ENCODE measurements at regions not wholly inside any gene's neighbourhood (a gene's known extent, or its start where the extent isn't known, plus 50 kb on each side); places are given as distances from the start of the nearest gene placed in this dataset.
"Not testable (repeated sequence)": the region's sequence is repeated elsewhere in the genome, so short reads cannot be mapped to it uniquely, and the experiment has no call there.

GRCh38 chr11:33531743-33532181 is 168.9 kb downstream of the C11orf91 start:
- 61 to 70% methylated on average over 6 to 8 of the region's 8 CpGs for WGBS, 2 donors

GRCh38 chr11:33530815-33531214 is 169.8 kb downstream of the C11orf91 start:
- Histone ChIP-seq H3K9me3 (no peaks in the 10 kb centered on the region), H3K27ac (no peak overlapping the region), H3K4me1 (no peaks in the 10 kb centered on the region), H3K36me3 (ENCODE audit: low read depth, missing control alignments) (no peaks in the 10 kb centered on the region), H3K4me3 (no peak overlapping the region), H3K27me3 (no peaks in the 10 kb centered on the region)
- intact Hi-C loops (cut with DNase I; ENCODE audit: low total_unique reads), result no loop called here
- DNase-seq, result no peak
- WGBS, 2 donors, result 91 to 97% methylated on average over 5 of the region's 5 CpGs
- TF ChIP-seq POLR2A (IDR thresholded peaks at IDR 0.05), result no peak

More at GRCh38 chr11:33531743-33532181, 168.9 kb downstream of the C11orf91 start:
- H3K36me3 ChIP-seq (ENCODE audit: low read depth, missing control alignments), result no peaks in the 10 kb centered on the region
- intact Hi-C loops (cut with DNase I; ENCODE audit: low total_unique reads), result no loop called here
- H3K4me3 ChIP-seq, result no peak overlapping the region
- no peaks in the 10 kb centered on the region for H3K4me1 ChIP-seq
- no peak for DNase-seq
- no peak overlapping the region for H3K27ac ChIP-seq
- no peaks in the 10 kb centered on the region for H3K9me3 ChIP-seq
- H3K27me3 ChIP-seq, result no peaks in the 10 kb centered on the region
- no peak for TF ChIP-seq POLR2A (IDR thresholded peaks at IDR 0.05)
- no peak for TF ChIP-seq CTCF (IDR thresholded peaks at IDR 0.05)

- TF ChIP-seq POLR2A (IDR thresholded peaks at IDR 0.05) (no peak), CTCF (IDR thresholded peaks at IDR 0.05) (no peak)
- H3K4me3 ChIP-seq, result no peak overlapping the region
- intact Hi-C loops (cut with DNase I; ENCODE audit: low total_unique reads), result no loop called here
- no peaks in the 10 kb centered on the region for H3K4me1 ChIP-seq
- no peaks in the 10 kb centered on the region for H3K36me3 ChIP-seq (ENCODE audit: low read depth, missing control alignments)
- H3K27me3 ChIP-seq, result no peaks in the 10 kb centered on the region
- no peak overlapping the region for H3K27ac ChIP-seq
- no peak for DNase-seq
- 59 to 66% methylated on average over 2 of the region's 2 CpGs for WGBS, 2 donors
- no peaks in the 10 kb centered on the region for H3K9me3 ChIP-seq
Observed at GRCh38 chr11:33529461-33529860, 171.2 kb downstream of the C11orf91 start.

- H3K4me3 ChIP-seq; intact Hi-C loops (cut with DNase I; ENCODE audit: low total_unique reads); DNase-seq; H3K36me3 ChIP-seq (ENCODE audit: low read depth, missing control alignments); H3K4me1 ChIP-seq; H3K9me3 ChIP-seq; H3K27ac ChIP-seq; H3K27me3 ChIP-seq: not testable (repeated sequence)
- 92 to 94% methylated on average over 4 of the region's 4 CpGs for whole genome bisulfite sequencing, 2 donors
Observed at GRCh38 chr11:33527738-33528137, 172.9 kb downstream of the C11orf91 start.

- H3K36me3 ChIP-seq (ENCODE audit: low read depth, missing control alignments), result no peaks in the 10 kb centered on the region
- H3K27me3 ChIP-seq, result no peaks in the 10 kb centered on the region
- H3K4me1 ChIP-seq, result no peaks in the 10 kb centered on the region
- H3K4me3 ChIP-seq, result no peak overlapping the region
- TF ChIP-seq POLR2A (IDR thresholded peaks at IDR 0.05) (no peak), CTCF (IDR thresholded peaks at IDR 0.05) (no peak)
- no peak overlapping the region for H3K27ac ChIP-seq
- intact Hi-C loops (cut with DNase I; ENCODE audit: low total_unique reads), result no loop called here
- 71 to 97% methylated on average over 3 to 4 of the region's 4 CpGs for WGBS, 2 donors
- no peak for DNase-seq
- H3K9me3 ChIP-seq, result no peaks in the 10 kb centered on the region
Observed at GRCh38 chr11:33525789-33526188, 174.8 kb downstream of the C11orf91 start.

GRCh38 chr11:33521384-33521783 is 179.2 kb downstream of the C11orf91 start:
- no peak for DNase-seq
- no peaks in the 10 kb centered on the region for H3K4me1 ChIP-seq
- no peaks in the 10 kb centered on the region for H3K36me3 ChIP-seq (ENCODE audit: low read depth, missing control alignments)
- H3K4me3 ChIP-seq, result no peak overlapping the region
- TF ChIP-seq POLR2A (IDR thresholded peaks at IDR 0.05) (no peak), CTCF (IDR thresholded peaks at IDR 0.05) (no peak)
- no peaks in the 10 kb centered on the region for H3K27me3 ChIP-seq
- no peaks in the 10 kb centered on the region for H3K9me3 ChIP-seq
- 76 to 92% methylated on average over 3 of the region's 3 CpGs for WGBS, 2 donors
- H3K27ac ChIP-seq, result no peak overlapping the region
- intact Hi-C loops (cut with DNase I; ENCODE audit: low total_unique reads), result no loop called here

Data from testis (tissue), 2 donors.